ENCODE measurements at regions not wholly inside any gene's neighbourhood (a gene's known extent, or its start where the extent isn't known, plus 50 kb on each side); places are given as distances from the start of the nearest gene placed in this dataset.

DNA sequence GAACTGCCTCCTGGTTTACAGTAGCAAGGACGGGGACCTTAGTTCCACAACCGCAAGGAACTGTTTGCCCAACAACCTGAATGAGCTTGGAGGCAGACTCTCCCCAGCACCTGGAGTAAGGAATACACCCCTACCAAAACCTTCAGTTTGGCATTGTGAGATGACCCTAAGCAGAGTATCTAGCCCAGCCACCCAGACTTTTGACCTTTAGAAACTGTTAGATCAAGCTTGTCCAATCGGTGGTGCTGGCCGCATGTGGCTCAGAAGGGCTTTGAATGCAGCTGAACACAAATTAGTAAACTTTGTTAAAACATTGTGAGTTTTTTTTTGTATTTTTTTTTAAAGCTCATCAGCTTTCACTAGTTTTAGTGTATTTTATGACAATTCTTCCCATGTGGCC is 86.9 kb upstream of the C9orf72 start:
- Histone ChIP-seq H3K4me3 (ENCODE audit: low read depth, low read length) (no peak overlapping the region), H2AFZ (ENCODE audit: insufficient read depth, low read length, poor library complexity) (no peak overlapping the region), H3K4ac (ENCODE audit: low read depth, low read length) (no peak overlapping the region), H3K79me2 (ENCODE audit: control insufficient read depth, insufficient read depth, low read length, poor library complexity) (no peaks in the 10 kb centered on the region), H4K91ac (ENCODE audit: low read depth, low read length) (no peak overlapping the region), H3K18ac (ENCODE audit: low read length) (no peak overlapping the region), H2BK120ac (ENCODE audit: insufficient read depth, low read length, poor library complexity) (no peak overlapping the region), H4K8ac (ENCODE audit: low read depth, low read length) (no peak overlapping the region), H3K14ac (ENCODE audit: low read length) (no peak overlapping the region), H3K4me2 (ENCODE audit: low read length) (no peak overlapping the region), H2AK5ac (ENCODE audit: low read length) (no peak overlapping the region), H2BK12ac (ENCODE audit: low read length) (no peak overlapping the region), H3K4me1 (ENCODE audit: control insufficient read depth in 1 of 2, insufficient read depth in 2 of 2, low read length in 2 of 2) (peaks cover 0 to 2% of the 10 kb centered on the region in 2 experiments), H3K23ac (ENCODE audit: low read length) (no peak overlapping the region), H4K12ac (ENCODE audit: low read depth, low read length) (no peak overlapping the region), H3K36me3 (ENCODE audit: control insufficient read depth in 1 of 2, insufficient read depth in 2 of 2, low read length in 2 of 2) (no peaks in the 10 kb centered on the region), H3K27ac (ENCODE audit: low read depth, low read length) (no peak overlapping the region), H3K27me3 (ENCODE audit: insufficient read depth, low read length) (no peaks in the 10 kb centered on the region), H2BK5ac (ENCODE audit: low read depth, low read length, poor library complexity) (no peak overlapping the region), H3K79me1 (ENCODE audit: low read length) (no peaks in the 10 kb centered on the region), H3K9me3 (ENCODE audit: insufficient read depth, low read depth, low read length) (no peaks in the 10 kb centered on the region), H3K9ac (ENCODE audit: low read length) (no peak overlapping the region)
- no peak for DNase-seq
- WGBS (ENCODE audit: extremely low coverage, insufficient coverage, insufficient read length), result no CpG with 5 or more reads among the region's 4 CpGs

- Histone ChIP-seq H3K14ac (ENCODE audit: low read length) (no peak overlapping the region), H3K9me3 (ENCODE audit: insufficient read depth, low read depth, low read length) (no peaks in the 10 kb centered on the region), H3K79me1 (ENCODE audit: low read length) (no peaks in the 10 kb centered on the region), H3K9ac (ENCODE audit: low read length) (no peak overlapping the region), H3K4me1 (ENCODE audit: control insufficient read depth in 1 of 2, insufficient read depth in 2 of 2, low read length in 2 of 2) (peaks cover 0 to 2% of the 10 kb centered on the region in 2 experiments), H4K8ac (ENCODE audit: low read depth, low read length) (no peak overlapping the region), H2BK12ac (ENCODE audit: low read length) (no peak overlapping the region), H3K4me3 (ENCODE audit: low read depth, low read length) (no peak overlapping the region), H4K91ac (ENCODE audit: low read depth, low read length) (no peak overlapping the region), H3K79me2 (ENCODE audit: control insufficient read depth, insufficient read depth, low read length, poor library complexity) (no peaks in the 10 kb centered on the region), H2BK120ac (ENCODE audit: insufficient read depth, low read length, poor library complexity) (no peak overlapping the region), H3K27ac (ENCODE audit: low read depth, low read length) (no peak overlapping the region), H3K4me2 (ENCODE audit: low read length) (no peak overlapping the region), H3K27me3 (ENCODE audit: insufficient read depth, low read length) (no peaks in the 10 kb centered on the region), H2AK5ac (ENCODE audit: low read length) (no peak overlapping the region), H3K18ac (ENCODE audit: low read length) (no peak overlapping the region), H2AFZ (ENCODE audit: insufficient read depth, low read length, poor library complexity) (no peak overlapping the region), H4K12ac (ENCODE audit: low read depth, low read length) (no peak overlapping the region), H2BK5ac (ENCODE audit: low read depth, low read length, poor library complexity) (no peak overlapping the region), H3K23ac (ENCODE audit: low read length) (no peak overlapping the region), H3K4ac (ENCODE audit: low read depth, low read length) (no peak overlapping the region), H3K36me3 (ENCODE audit: control insufficient read depth in 1 of 2, insufficient read depth in 2 of 2, low read length in 2 of 2) (no peaks in the 10 kb centered on the region)
- DNase-seq, result no peak
- no CpG with 5 or more reads among the region's 5 CpGs for WGBS (ENCODE audit: extremely low coverage, insufficient coverage, insufficient read length)
These were observed 90.2 kb upstream of the C9orf72 start for GRCh38 chr9:27663526-27663925.

- Histone ChIP-seq H3K4me2 (ENCODE audit: low read length) (no peak overlapping the region), H3K4ac (ENCODE audit: low read depth, low read length) (no peak overlapping the region), H2AFZ (ENCODE audit: insufficient read depth, low read length, poor library complexity) (no peak overlapping the region), H3K27ac (ENCODE audit: low read depth, low read length) (no peak overlapping the region), H4K91ac (ENCODE audit: low read depth, low read length) (no peak overlapping the region), H3K9ac (ENCODE audit: low read length) (no peak overlapping the region), H3K18ac (ENCODE audit: low read length) (no peak overlapping the region), H3K4me3 (ENCODE audit: low read depth, low read length) (no peak overlapping the region), H3K23ac (ENCODE audit: low read length) (no peak overlapping the region), H3K14ac (ENCODE audit: low read length) (no peak overlapping the region), H3K4me1 (ENCODE audit: control insufficient read depth in 1 of 2, insufficient read depth in 2 of 2, low read length in 2 of 2) (peaks cover 0 to 2% of the 10 kb centered on the region in 2 experiments), H4K12ac (ENCODE audit: low read depth, low read length) (no peak overlapping the region), H3K9me3 (ENCODE audit: insufficient read depth, low read depth, low read length) (no peaks in the 10 kb centered on the region), H2BK5ac (ENCODE audit: low read depth, low read length, poor library complexity) (no peak overlapping the region), H2BK120ac (ENCODE audit: insufficient read depth, low read length, poor library complexity) (no peak overlapping the region), H2AK5ac (ENCODE audit: low read length) (no peak overlapping the region), H3K79me2 (ENCODE audit: control insufficient read depth, insufficient read depth, low read length, poor library complexity) (no peaks in the 10 kb centered on the region), H3K27me3 (ENCODE audit: insufficient read depth, low read length) (no peaks in the 10 kb centered on the region), H3K36me3 (ENCODE audit: control insufficient read depth in 1 of 2, insufficient read depth in 2 of 2, low read length in 2 of 2) (no peaks in the 10 kb centered on the region), H2BK12ac (ENCODE audit: low read length) (no peak overlapping the region), H3K79me1 (ENCODE audit: low read length) (no peaks in the 10 kb centered on the region), H4K8ac (ENCODE audit: low read depth, low read length) (no peak overlapping the region)
- no peak for DNase-seq
- WGBS (ENCODE audit: extremely low coverage, insufficient coverage, insufficient read length), result no CpG with 5 or more reads among the region's 7 CpGs
These were observed 91.0 kb upstream of the C9orf72 start for GRCh38 chr9:27664121-27664779.

DNA sequence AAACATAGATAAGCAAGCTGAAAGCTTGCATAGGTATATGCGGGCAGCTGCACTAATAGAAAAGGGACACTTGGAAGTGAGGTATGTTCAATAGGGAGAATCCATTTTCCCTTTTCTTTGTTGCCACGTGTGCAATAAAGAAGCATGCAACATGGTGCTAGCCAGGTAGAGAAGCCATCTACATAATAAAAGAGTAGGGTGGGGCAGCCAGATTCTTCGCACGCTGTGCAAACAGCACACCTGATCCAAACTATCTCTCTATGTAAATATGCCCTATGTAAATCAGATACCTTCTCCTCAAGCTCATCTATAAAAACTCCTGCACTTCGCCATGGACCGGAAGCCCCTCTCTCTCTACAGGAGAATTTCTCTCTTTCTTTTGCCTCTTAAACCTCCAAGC is 91.9 kb upstream of the C9orf72 start:
- no peak overlapping the region for H2BK120ac ChIP-seq (ENCODE audit: insufficient read depth, low read length, poor library complexity)
- no peak overlapping the region for H2BK12ac ChIP-seq (ENCODE audit: low read length)
- H2AK5ac ChIP-seq (ENCODE audit: low read length), result no peak overlapping the region
- no peak overlapping the region for H3K18ac ChIP-seq (ENCODE audit: low read length)
- H3K9me3 ChIP-seq (ENCODE audit: insufficient read depth, low read depth, low read length), result no peaks in the 10 kb centered on the region
- no peak overlapping the region for H2AFZ ChIP-seq (ENCODE audit: insufficient read depth, low read length, poor library complexity)
- no peaks in the 10 kb centered on the region for H3K36me3 ChIP-seq (ENCODE audit: control insufficient read depth in 1 of 2, insufficient read depth in 2 of 2, low read length in 2 of 2)
- H4K91ac ChIP-seq (ENCODE audit: low read depth, low read length), result no peak overlapping the region
- no peak overlapping the region for H3K14ac ChIP-seq (ENCODE audit: low read length)
- no peaks in the 10 kb centered on the region for H3K79me1 ChIP-seq (ENCODE audit: low read length)
- no peak overlapping the region for H3K4me2 ChIP-seq (ENCODE audit: low read length)
- no peak for DNase-seq
- H3K27ac ChIP-seq (ENCODE audit: low read depth, low read length), result no peak overlapping the region
- no peaks in the 10 kb centered on the region for H3K79me2 ChIP-seq (ENCODE audit: control insufficient read depth, insufficient read depth, low read length, poor library complexity)
- no CpG with 5 or more reads among the region's 6 CpGs for WGBS (ENCODE audit: extremely low coverage, insufficient coverage, insufficient read length)
- no peak overlapping the region for H3K4me3 ChIP-seq (ENCODE audit: low read depth, low read length)
- H3K27me3 ChIP-seq (ENCODE audit: insufficient read depth, low read length), result no peaks in the 10 kb centered on the region
- no peak overlapping the region for H3K4ac ChIP-seq (ENCODE audit: low read depth, low read length)
- no peak overlapping the region for H2BK5ac ChIP-seq (ENCODE audit: low read depth, low read length, poor library complexity)
- peaks cover 0 to 2% of the 10 kb centered on the region in 2 experiments for H3K4me1 ChIP-seq (ENCODE audit: control insufficient read depth in 1 of 2, insufficient read depth in 2 of 2, low read length in 2 of 2)
- H4K8ac ChIP-seq (ENCODE audit: low read depth, low read length), result no peak overlapping the region
- H3K9ac ChIP-seq (ENCODE audit: low read length), result no peak overlapping the region
- H4K12ac ChIP-seq (ENCODE audit: low read depth, low read length), result no peak overlapping the region
- H3K23ac ChIP-seq (ENCODE audit: low read length), result no peak overlapping the region
